Uterus (tissue), 2 donors: ENCODE measurements at regions not wholly inside any gene's neighbourhood (a gene's known extent, or its start where the extent isn't known, plus 50 kb on each side); places are given as distances from the start of the nearest gene placed in this dataset.

Source experiments
- POLR2A ChIP-seq, 2 donors: fragments of 450-650 bp; IDR thresholded peaks; one replicate each; pipeline ENCODE4 v1.6.1; 2016; ENCODE audit warnings: antibody characterized with exemption in 2 of 2, mild to moderate bottlenecking in 1 of 2, moderate library complexity in 1 of 2
- TF ChIP-seq, protein P1 (sequence below), 4 experiments: fragments of 200-600 bp in 2 of 4; fragments of 450-650 bp in 2 of 4; sonication (generic) in 2 of 4; IDR thresholded peaks; one replicate each; pipeline ENCODE4 v1.5.1; 2016 to 2019; ENCODE audit warnings: antibody characterized with exemption in 4 of 4, mild to moderate bottlenecking in 2 of 4, moderate library complexity in 1 of 4

DNA sequence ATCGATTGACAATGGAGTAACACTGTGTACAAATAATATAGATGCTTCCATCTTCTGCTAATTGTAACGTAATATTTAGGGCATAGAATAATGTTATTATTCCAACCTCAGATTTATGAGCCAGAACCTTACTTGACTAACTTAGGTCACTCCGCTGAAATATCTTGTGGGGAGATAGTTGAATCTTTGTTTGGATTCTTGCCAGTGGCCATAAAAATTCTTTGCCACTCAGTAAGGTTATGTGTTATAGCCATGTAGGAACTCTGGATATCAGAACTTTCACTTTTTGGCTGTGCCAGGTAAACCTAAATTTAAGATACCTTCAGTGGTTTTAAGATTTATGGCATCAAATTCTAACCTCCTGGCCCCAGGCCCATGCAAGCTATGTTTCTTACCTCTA lies 197.6 kb downstream of the WDR11 start:
- TF ChIP-seq, protein P1, sequence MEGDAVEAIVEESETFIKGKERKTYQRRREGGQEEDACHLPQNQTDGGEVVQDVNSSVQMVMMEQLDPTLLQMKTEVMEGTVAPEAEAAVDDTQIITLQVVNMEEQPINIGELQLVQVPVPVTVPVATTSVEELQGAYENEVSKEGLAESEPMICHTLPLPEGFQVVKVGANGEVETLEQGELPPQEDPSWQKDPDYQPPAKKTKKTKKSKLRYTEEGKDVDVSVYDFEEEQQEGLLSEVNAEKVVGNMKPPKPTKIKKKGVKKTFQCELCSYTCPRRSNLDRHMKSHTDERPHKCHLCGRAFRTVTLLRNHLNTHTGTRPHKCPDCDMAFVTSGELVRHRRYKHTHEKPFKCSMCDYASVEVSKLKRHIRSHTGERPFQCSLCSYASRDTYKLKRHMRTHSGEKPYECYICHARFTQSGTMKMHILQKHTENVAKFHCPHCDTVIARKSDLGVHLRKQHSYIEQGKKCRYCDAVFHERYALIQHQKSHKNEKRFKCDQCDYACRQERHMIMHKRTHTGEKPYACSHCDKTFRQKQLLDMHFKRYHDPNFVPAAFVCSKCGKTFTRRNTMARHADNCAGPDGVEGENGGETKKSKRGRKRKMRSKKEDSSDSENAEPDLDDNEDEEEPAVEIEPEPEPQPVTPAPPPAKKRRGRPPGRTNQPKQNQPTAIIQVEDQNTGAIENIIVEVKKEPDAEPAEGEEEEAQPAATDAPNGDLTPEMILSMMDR (IDR thresholded peaks at IDR 0.05) = no peak
- TF ChIP-seq POLR2A (IDR thresholded peaks at IDR 0.05) = no peak
